Esophagus muscularis mucosa (tissue), 4 donors: ENCODE measurements at regions not wholly inside any gene's neighbourhood (a gene's known extent, or its start where the extent isn't known, plus 50 kb on each side); places are given as distances from the start of the nearest gene placed in this dataset.

ENCODE experiments used
- DNase-seq: peaks from one replicate; pipeline ENCODE4 v3.0.0-alpha.2; 2017; ENCODE audit errors: extremely low spot score
- H3K27ac ChIP-seq, 4 donors: fragments of 200-600 bp; sonication (generic); replicated peaks in 1 of 4; 1 replicate in 3 of 4; 2 replicates in 1 of 4; pipeline ENCODE4 v1.5.1; 2016 to 2019; ENCODE audit warnings: mild to moderate bottlenecking in 1 of 4
- H3K27me3 ChIP-seq, 4 donors: fragments of 200-600 bp; sonication (generic); one replicate each; pipeline versions ENCODE4 v1.5.1 to v1.6.0; 2016 to 2019
- H3K36me3 ChIP-seq, 4 donors: fragments of 200-600 bp; sonication (generic); one replicate each; pipeline ENCODE4 v1.5.1; 2016 to 2019
- H3K4me1 ChIP-seq, 4 donors: fragments of 200-600 bp; sonication (generic); one replicate each; pipeline ENCODE4 v1.5.1; 2016 to 2019
- H3K4me3 ChIP-seq, 4 donors: fragments of 200-600 bp; sonication (generic); 1 replicate in 2 of 4; 2 replicates in 2 of 4; pipeline ENCODE4 v1.5.1; 2016 to 2019; ENCODE audit warnings: mild to moderate bottlenecking in 4 of 4, moderate library complexity in 1 of 4
- H3K9me3 ChIP-seq, 4 donors: fragments of 200-600 bp; sonication (generic); 1 replicate in 3 of 4; 2 replicates in 1 of 4; pipeline ENCODE4 v1.5.1; 2016 to 2019
- CTCF ChIP-seq, 3 experiments: fragments of 200-600 bp in 2 of 3; fragments of 450-650 bp in 1 of 3; sonication (generic) in 2 of 3; IDR thresholded peaks; one replicate each; pipeline ENCODE4 v1.5.1; 2017 to 2019; ENCODE audit warnings: antibody characterized with exemption in 3 of 3, mild to moderate bottlenecking in 2 of 3, moderate library complexity in 1 of 3
- EP300 ChIP-seq: sonication (generic); formaldehyde crosslinking; IDR thresholded peaks from one replicate; pipeline ENCODE4 v1.6.1; 2017; ENCODE audit warnings: antibody characterized with exemption
- POLR2A ChIP-seq: fragments of 450-650 bp; IDR thresholded peaks from one replicate; pipeline ENCODE4 v1.6.1; 2017; ENCODE audit warnings: antibody characterized with exemption, moderate library complexity, mild to moderate bottlenecking, low read depth
- POLR2AphosphoS5 ChIP-seq, 2 donors: sonication (generic); formaldehyde crosslinking; IDR thresholded peaks; one replicate each; pipeline ENCODE4 v1.6.1; 2017; ENCODE audit warnings: antibody characterized with exemption in 2 of 2
- WGBS: methylation state at CpG from one replicate; pipeline ENCODE4 v1.1.5; 2018; 5-methylcytosine and 5-hydroxymethylcytosine counted together
- intact Hi-C: fragments of 100-400 bp; cut with DNase I; formaldehyde crosslinking; loops from one replicate; pipeline ENCODE4 v1.15.1; 2023

- Histone ChIP-seq H3K27me3 (no peaks in the 10 kb centered on the region), H3K4me3 (no peak overlapping the region), H3K27ac (no peak overlapping the region), H3K9me3 (no peaks in the 10 kb centered on the region), H3K36me3 (no peaks in the 10 kb centered on the region), H3K4me1 (no peaks in the 10 kb centered on the region)
- no peak for DNase-seq
- intact Hi-C loops: no loop called here
- TF ChIP-seq EP300: no peak
- no peak for TF ChIP-seq POLR2A
- no peak for TF ChIP-seq POLR2AphosphoS5 (IDR thresholded peaks at IDR 0.05)
- TF ChIP-seq CTCF (IDR thresholded peaks at IDR 0.05): no peak
- 77% methylated on average over 9 of the region's 9 CpGs for WGBS
These were observed 300.6 kb upstream of the SALL3 start for GRCh38 chr18:78679031-78679430.

GRCh38 chr18:78679613-78680260 lies 299.9 kb upstream of the SALL3 start:
- DNase-seq: no peak
- Histone ChIP-seq H3K4me3 (no peak overlapping the region), H3K9me3 (no peaks in the 10 kb centered on the region), H3K4me1 (no peaks in the 10 kb centered on the region), H3K36me3 (no peaks in the 10 kb centered on the region), H3K27ac (no peak overlapping the region), H3K27me3 (peaks cover 0 to under 1% (median 0%) of the 10 kb centered on the region in 4 donors)
- intact Hi-C loops: no loop called here
- 88% methylated on average over 14 of the region's 17 CpGs for WGBS
- TF ChIP-seq CTCF (IDR thresholded peaks at IDR 0.05) (no peak), POLR2A (no peak), EP300 (no peak), POLR2AphosphoS5 (IDR thresholded peaks at IDR 0.05) (no peak)

GRCh38 chr18:78681396-78681795 lies 298.2 kb upstream of the SALL3 start:
- H3K36me3 ChIP-seq: no peaks in the 10 kb centered on the region
- DNase-seq: no peak
- H3K27ac ChIP-seq: no peak overlapping the region
- intact Hi-C loops: no loop called here
- H3K4me1 ChIP-seq: no peaks in the 10 kb centered on the region
- 84% methylated on average over 12 of the region's 12 CpGs for WGBS
- H3K9me3 ChIP-seq: no peaks in the 10 kb centered on the region
- H3K4me3 ChIP-seq: no peak overlapping the region
- peaks cover 0 to 7% (median 0%) of the 10 kb centered on the region in 4 donors for H3K27me3 ChIP-seq
- TF ChIP-seq POLR2A: no peak

- H3K9me3 ChIP-seq: no peaks in the 10 kb centered on the region
- H3K4me3 ChIP-seq: no peak overlapping the region
- no peak for TF ChIP-seq POLR2A
- no peak for TF ChIP-seq POLR2AphosphoS5 (IDR thresholded peaks at IDR 0.05)
- no peak for TF ChIP-seq CTCF (IDR thresholded peaks at IDR 0.05)
- no peak for TF ChIP-seq EP300
- DNase-seq: no peak
- H3K27ac ChIP-seq: no peak overlapping the region
- intact Hi-C loops: no loop called here
- 95% methylated on average over 12 of the region's 12 CpGs for WGBS
- no peaks in the 10 kb centered on the region for H3K4me1 ChIP-seq
- no peaks in the 10 kb centered on the region for H3K36me3 ChIP-seq
- H3K27me3 ChIP-seq: peaks cover 0 to 7% (median 0%) of the 10 kb centered on the region in 4 donors
These were observed 297.7 kb upstream of the SALL3 start for GRCh38 chr18:78681934-78682333.

GRCh38 chr18:78682716-78683115 lies 296.9 kb upstream of the SALL3 start:
- Histone ChIP-seq H3K27me3 (peaks cover 0 to 7% (median 0%) of the 10 kb centered on the region in 4 donors), H3K36me3 (no peaks in the 10 kb centered on the region), H3K4me3 (no peak overlapping the region), H3K4me1 (no peaks in the 10 kb centered on the region), H3K27ac (no peak overlapping the region), H3K9me3 (no peaks in the 10 kb centered on the region)
- TF ChIP-seq POLR2AphosphoS5 (IDR thresholded peaks at IDR 0.05) (no peak), CTCF (IDR thresholded peaks at IDR 0.05) (no peak), POLR2A (no peak), EP300 (no peak)
- DNase-seq: no peak
- 56% methylated on average over 13 of the region's 13 CpGs for WGBS
- intact Hi-C loops: no loop called here
